ENCODE measurements at regions not wholly inside any gene's neighbourhood (a gene's known extent, or its start where the extent isn't known, plus 50 kb on each side); places are given as distances from the start of the nearest gene placed in this dataset.

DNA sequence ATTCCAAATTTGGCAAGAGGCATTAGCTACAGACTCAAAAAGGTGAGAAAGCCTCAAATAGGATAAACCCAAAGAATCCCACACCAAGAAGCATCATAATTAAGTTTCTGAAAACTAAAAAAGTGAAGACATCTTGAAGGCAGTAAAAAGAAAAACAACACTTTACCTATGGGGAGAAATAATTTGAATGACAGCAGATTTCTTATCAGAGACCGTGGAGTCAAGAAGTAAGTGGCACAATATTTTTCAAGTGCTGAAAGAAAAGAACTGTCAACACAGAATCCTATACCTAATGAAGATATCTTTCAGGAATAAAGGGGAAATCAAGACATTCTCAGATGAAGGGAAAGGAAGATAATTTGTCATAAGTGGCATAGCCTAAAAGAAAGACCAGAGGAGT is 193.3 kb upstream of the CHD6 start:
- TF ChIP-seq, protein P1, sequence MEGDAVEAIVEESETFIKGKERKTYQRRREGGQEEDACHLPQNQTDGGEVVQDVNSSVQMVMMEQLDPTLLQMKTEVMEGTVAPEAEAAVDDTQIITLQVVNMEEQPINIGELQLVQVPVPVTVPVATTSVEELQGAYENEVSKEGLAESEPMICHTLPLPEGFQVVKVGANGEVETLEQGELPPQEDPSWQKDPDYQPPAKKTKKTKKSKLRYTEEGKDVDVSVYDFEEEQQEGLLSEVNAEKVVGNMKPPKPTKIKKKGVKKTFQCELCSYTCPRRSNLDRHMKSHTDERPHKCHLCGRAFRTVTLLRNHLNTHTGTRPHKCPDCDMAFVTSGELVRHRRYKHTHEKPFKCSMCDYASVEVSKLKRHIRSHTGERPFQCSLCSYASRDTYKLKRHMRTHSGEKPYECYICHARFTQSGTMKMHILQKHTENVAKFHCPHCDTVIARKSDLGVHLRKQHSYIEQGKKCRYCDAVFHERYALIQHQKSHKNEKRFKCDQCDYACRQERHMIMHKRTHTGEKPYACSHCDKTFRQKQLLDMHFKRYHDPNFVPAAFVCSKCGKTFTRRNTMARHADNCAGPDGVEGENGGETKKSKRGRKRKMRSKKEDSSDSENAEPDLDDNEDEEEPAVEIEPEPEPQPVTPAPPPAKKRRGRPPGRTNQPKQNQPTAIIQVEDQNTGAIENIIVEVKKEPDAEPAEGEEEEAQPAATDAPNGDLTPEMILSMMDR (IDR thresholded peaks at IDR 0.05): no peak
- TF ChIP-seq POLR2A (IDR thresholded peaks at IDR 0.05): no peak

Measured in uterus (tissue), 2 donors.